Ovary (tissue), 7 donors: ENCODE measurements at regions not wholly inside any gene's neighbourhood (a gene's known extent, or its start where the extent isn't known, plus 50 kb on each side); places are given as distances from the start of the nearest gene placed in this dataset.

ENCODE experiments used
- DNase-seq, 5 donors: peaks; one replicate each; pipeline ENCODE4 v3.0.0-alpha.2; 2019 to 2020
- H3K27ac ChIP-seq, 2 donors: fragments of 200-600 bp; one replicate each; pipeline versions ENCODE4 v1.5.1 to v1.8.0; 2019 to 2022
- H3K27me3 ChIP-seq: fragments of 200-600 bp; one replicate; pipeline ENCODE4 v1.8.0; 2022
- H3K36me3 ChIP-seq: fragments of 200-600 bp; sonication (generic); one replicate; pipeline ENCODE4 v1.5.1; 2019
- H3K4me1 ChIP-seq: one replicate; pipeline ENCODE4 v1.8.1; 2013; ENCODE audit warnings: mild to moderate bottlenecking, moderate library complexity; ENCODE audit not compliant: insufficient read depth
- H3K4me3 ChIP-seq: fragments of 200-600 bp; sonication (generic); one replicate; pipeline ENCODE4 v1.5.1; 2017
- H3K9me3 ChIP-seq, 2 donors: fragments of 200-600 bp in 1 of 2; sonication (generic) in 1 of 2; one replicate each; pipeline versions ENCODE4 v1.5.1 to v1.8.1; 2013 to 2019; ENCODE audit warnings: mild to moderate bottlenecking in 1 of 2, moderate library complexity in 1 of 2
- EP300 ChIP-seq: sonication (generic); formaldehyde crosslinking; IDR thresholded peaks from one replicate; pipeline ENCODE4 v1.6.1; 2017; ENCODE audit warnings: antibody characterized with exemption
- POLR2A ChIP-seq: fragments of 450-650 bp; IDR thresholded peaks from one replicate; pipeline ENCODE4 v1.6.1; 2017; ENCODE audit warnings: antibody characterized with exemption, mild to moderate bottlenecking, moderate library complexity
- WGBS, 3 donors: extraction: QIAGEN DNeasy Blood & Tissue Kit in 1 of 3; methylation state at CpG; one replicate each; pipeline versions ENCODE4 v1.1.5 to v1.1.7; 2013 to 2017; 5-methylcytosine and 5-hydroxymethylcytosine counted together
- intact Hi-C, 4 donors: fragments of 100-400 bp; cut with DNase I; formaldehyde crosslinking; loops; one replicate each; pipeline versions ENCODE4 v1.11.0 to v1.15.1; 2022 to 2023
- TF ChIP-seq, protein P1 (sequence below), 3 donors: fragments of 450-650 bp in 2 of 3; fragments of 200-600 bp in 1 of 3; IDR thresholded peaks; one replicate each; pipeline versions ENCODE4 v1.5.1 to v1.8.0; 2016 to 2022; ENCODE audit warnings: antibody characterized with exemption in 3 of 3, mild to moderate bottlenecking in 1 of 3
- donor health status: DM: no; HTN: no; CAD: no; lungs with moderate emphysema.
- donor health status: DM: no; HTN: no; CAD: no.
- donor health status: Bipolar disorder and iron deficiency.
- donor health status: DM: no; HTN: no; CAD: no.
- donor health status: DM: yes; HTN: yes; CAD: no.

DNA sequence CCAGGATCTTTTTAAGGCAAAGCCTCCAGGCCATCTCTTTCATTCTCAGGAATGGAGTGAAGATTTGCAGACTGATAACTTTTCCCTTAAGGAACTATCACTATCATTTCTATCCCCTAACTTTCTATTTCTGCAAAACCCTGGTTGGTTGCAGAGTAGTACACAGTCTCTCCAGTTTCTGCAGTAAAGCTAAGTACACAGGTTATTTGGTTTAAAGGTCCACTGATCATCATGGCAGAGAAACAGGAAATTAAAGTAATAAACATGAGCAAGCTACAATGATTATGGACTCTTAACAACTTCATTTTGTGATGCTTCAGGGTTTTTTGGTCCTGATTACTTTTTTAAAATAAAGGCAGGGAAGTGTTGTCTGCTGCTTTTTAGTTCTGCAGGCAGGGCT lies 890.0 kb upstream of the DDX18 start:
- Histone ChIP-seq H3K27me3 (no peaks in the 10 kb centered on the region), H3K27ac (no peak overlapping the region), H3K4me3 (no peak overlapping the region), H3K4me1 (no peaks in the 10 kb centered on the region), H3K9me3 (no peaks in the 10 kb centered on the region), H3K36me3 (no peaks in the 10 kb centered on the region)
- no peak for DNase-seq
- intact Hi-C loops, result no loop called here
- TF ChIP-seq, protein P1, sequence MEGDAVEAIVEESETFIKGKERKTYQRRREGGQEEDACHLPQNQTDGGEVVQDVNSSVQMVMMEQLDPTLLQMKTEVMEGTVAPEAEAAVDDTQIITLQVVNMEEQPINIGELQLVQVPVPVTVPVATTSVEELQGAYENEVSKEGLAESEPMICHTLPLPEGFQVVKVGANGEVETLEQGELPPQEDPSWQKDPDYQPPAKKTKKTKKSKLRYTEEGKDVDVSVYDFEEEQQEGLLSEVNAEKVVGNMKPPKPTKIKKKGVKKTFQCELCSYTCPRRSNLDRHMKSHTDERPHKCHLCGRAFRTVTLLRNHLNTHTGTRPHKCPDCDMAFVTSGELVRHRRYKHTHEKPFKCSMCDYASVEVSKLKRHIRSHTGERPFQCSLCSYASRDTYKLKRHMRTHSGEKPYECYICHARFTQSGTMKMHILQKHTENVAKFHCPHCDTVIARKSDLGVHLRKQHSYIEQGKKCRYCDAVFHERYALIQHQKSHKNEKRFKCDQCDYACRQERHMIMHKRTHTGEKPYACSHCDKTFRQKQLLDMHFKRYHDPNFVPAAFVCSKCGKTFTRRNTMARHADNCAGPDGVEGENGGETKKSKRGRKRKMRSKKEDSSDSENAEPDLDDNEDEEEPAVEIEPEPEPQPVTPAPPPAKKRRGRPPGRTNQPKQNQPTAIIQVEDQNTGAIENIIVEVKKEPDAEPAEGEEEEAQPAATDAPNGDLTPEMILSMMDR (IDR thresholded peaks at IDR 0.05), result no peak
- TF ChIP-seq EP300 (no peak), POLR2A (no peak)

DNA sequence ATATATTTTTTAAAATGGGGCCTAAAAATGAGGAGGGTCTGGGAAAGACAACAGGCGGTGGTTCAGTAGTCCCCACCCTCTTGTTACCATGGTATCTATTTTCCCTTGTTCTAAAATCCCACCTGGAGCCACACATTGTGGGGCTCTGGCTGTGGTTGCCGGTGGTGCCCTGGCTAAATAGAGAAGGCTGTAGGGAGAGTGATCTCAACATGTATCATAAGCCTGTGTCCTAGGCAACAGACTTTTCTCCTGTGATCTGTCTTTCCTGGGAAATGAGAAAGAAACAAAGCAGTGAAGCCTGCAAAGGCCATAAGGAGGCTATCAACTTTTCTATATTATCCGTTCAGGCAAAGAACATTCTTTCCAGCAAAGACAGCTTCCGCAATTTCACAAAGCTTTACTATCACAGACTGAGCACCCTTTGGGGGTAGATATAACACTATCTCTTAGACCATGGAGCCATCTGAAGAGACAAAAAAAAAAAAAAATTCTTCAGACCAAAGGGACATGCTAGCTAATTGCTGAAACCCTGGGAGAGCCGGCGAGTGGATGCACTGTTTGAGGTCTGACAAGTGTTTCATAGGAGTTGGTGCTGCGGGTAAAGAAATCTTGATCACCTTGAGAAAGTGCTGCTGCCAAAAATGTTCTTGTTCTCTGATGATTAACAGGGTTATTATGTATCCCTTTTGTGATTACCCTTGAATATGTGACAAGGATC lies 879.2 kb upstream of the DDX18 start:
- no peaks in the 10 kb centered on the region for H3K36me3 ChIP-seq
- TF ChIP-seq EP300, result no peak
- TF ChIP-seq, protein P1 (IDR thresholded peaks at IDR 0.05), result no peak
- TF ChIP-seq POLR2A, result no peak

DNA sequence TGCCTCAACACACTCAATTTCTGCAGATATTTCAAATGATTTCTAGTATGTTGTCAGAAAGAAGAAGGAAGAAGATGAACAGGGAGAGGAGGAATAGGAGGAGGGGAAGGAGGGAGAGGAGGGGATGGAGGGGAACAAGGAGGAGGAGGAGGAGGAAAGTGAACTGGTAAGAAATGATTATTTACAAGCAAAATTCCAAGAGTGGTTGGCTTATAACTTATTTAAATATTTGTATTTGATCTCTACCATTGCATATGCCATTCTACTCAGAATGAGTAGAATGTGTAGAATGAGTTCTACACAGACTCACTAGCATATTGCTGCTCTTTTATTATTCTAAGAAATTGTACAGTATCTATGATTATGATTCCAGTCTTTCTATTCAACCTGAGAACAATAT lies 866.2 kb upstream of the DDX18 start:
- no peak for DNase-seq
- H3K4me1 ChIP-seq, result no peaks in the 10 kb centered on the region
- no peak for TF ChIP-seq POLR2A
- no peak for TF ChIP-seq EP300
- TF ChIP-seq, protein P1 (IDR thresholded peaks at IDR 0.05), result no peak
- H3K9me3 ChIP-seq, result no peaks in the 10 kb centered on the region
- intact Hi-C loops, result no loop called here
- H3K4me3 ChIP-seq, result no peak overlapping the region
- H3K27me3 ChIP-seq, result no peaks in the 10 kb centered on the region
- H3K27ac ChIP-seq, result no peak overlapping the region
- no peaks in the 10 kb centered on the region for H3K36me3 ChIP-seq

More for the DNA sequence above, 879.2 kb upstream of the DDX18 start:
- DNase-seq, result no peak
- Histone ChIP-seq H3K27me3 (no peaks in the 10 kb centered on the region), H3K27ac (no peak overlapping the region), H3K9me3 (no peaks in the 10 kb centered on the region), H3K4me3 (no peak overlapping the region), H3K4me1 (no peaks in the 10 kb centered on the region)
- intact Hi-C loops, result no loop called here
- 63 to 80% (median 71%) methylated on average over 7 of the region's 7 CpGs for WGBS, 3 donors

DNA sequence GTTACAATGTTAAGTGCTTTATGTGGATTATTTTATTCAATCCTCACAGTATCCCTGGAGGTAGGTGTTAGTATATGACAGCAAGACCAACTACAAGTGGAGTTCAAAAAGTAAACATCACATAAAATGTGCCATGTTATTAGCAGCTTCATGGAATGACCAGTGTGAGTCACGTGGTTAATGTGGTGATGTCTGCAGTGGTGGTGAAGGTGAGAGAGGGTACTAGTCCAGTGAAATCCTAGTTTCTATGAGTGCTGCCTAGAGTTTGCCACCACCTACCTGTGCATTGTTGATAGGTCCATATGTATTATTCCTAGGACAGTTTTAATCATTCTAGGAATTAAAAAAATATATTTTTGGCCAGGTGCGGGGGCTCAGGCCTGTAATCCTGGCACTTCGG lies 865.2 kb upstream of the DDX18 start:
- no peaks in the 10 kb centered on the region for H3K9me3 ChIP-seq
- intact Hi-C loops, result no loop called here
- 86 to 96% (median 90%) methylated on average over 3 of the region's 3 CpGs for WGBS, 3 donors

More for the DNA sequence above, 865.2 kb upstream of the DDX18 start:
- Histone ChIP-seq H3K36me3 (no peaks in the 10 kb centered on the region), H3K27me3 (no peaks in the 10 kb centered on the region), H3K27ac (no peak overlapping the region), H3K4me1 (no peaks in the 10 kb centered on the region), H3K4me3 (no peak overlapping the region)
- no peak for DNase-seq
- TF ChIP-seq, protein P1 (IDR thresholded peaks at IDR 0.05), result no peak
- TF ChIP-seq EP300 (no peak), POLR2A (no peak)
